HL-60/S4 (cell line): ENCODE measurements at regions not wholly inside any gene's neighbourhood (a gene's known extent, or its start where the extent isn't known, plus 50 kb on each side); places are given as distances from the start of the nearest gene placed in this dataset.

Experiments used
- in situ Hi-C: fragments of 300-500 bp; cut with MboI; formaldehyde crosslinking; loops from 2 replicates; pipeline ENCODE4 v1.14.3; 2022; ENCODE audit warnings: low sequenced_read_pairs

GRCh38 chr7:52980129-52980528 lies 55.3 kb upstream of the POM121L12 start:
- in situ Hi-C loops = no loop called here

DNA sequence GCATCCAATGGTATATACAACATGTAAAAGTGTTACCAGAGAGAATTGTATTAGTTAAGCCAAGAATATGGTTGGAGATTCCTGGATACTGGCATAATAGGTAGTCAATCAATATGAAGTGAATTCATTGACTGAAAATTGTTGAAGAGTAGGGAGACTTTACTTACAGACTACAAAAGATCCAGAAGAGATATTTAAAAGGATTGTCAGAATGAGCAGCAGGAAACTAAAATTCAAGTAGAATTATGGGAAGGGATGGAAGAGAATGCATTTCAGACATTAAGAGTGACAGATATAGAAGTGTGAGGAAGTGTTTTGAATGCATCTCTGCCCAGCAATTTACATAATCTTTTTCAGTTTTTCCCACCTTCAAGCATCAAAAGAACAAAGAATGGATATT lies 62.3 kb upstream of the POM121L12 start:
- in situ Hi-C loops = no loop called here

DNA sequence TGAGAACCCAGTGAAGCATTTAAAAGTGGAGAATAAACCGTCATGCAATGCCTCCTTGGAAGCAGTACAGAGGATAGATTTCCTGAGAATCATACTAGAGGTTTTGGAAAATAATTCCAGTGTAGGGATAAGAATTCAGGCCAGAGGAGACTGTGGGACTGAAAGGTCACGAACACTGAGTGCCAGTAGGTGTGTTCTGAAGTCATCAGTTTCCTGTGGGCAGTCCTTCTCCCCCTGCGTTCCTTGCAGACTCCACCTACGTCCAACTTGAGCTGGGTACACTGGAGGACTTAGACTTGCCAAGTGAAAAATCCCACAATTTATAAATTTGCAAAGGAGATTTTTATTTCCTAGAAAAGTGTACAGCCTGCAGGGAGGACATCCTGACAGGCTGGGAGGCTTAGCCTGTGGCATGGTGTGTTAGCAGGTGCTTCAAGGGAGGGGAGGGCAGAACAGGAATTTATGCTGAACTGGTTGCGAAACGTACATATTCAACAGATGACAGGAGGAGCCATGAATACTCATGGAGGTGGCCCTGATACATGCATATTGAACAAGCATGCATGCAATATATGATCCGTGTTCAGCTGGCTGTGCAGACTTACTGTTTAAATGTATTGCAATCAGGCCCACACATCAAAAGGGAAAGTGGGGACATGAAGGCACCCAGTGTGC lies 72.9 kb upstream of the POM121L12 start:
- in situ Hi-C loops = no loop called here

GRCh38 chr7:52961084-52961483 lies 74.3 kb upstream of the POM121L12 start:
- in situ Hi-C loops = no loop called here

- in situ Hi-C loops = no loop called here
Observed at GRCh38 chr7:52959878-52960660, 75.4 kb upstream of the POM121L12 start.

GRCh38 chr7:52959336-52959735 lies 76.1 kb upstream of the POM121L12 start:
- in situ Hi-C loops = no loop called here

- in situ Hi-C loops = no loop called here
Observed at GRCh38 chr7:52958621-52959140, 76.8 kb upstream of the POM121L12 start.

- in situ Hi-C loops = no loop called here
Observed at GRCh38 chr7:52956379-52956915, 79.0 kb upstream of the POM121L12 start.

- in situ Hi-C loops = no loop called here
Observed at GRCh38 chr7:52955522-52955921, 79.9 kb upstream of the POM121L12 start.

- in situ Hi-C loops = no loop called here
Observed at GRCh38 chr7:52944921-52945320, 90.5 kb upstream of the POM121L12 start.

GRCh38 chr7:52940481-52940880 lies 95.0 kb upstream of the POM121L12 start:
- in situ Hi-C loops = no loop called here

DNA sequence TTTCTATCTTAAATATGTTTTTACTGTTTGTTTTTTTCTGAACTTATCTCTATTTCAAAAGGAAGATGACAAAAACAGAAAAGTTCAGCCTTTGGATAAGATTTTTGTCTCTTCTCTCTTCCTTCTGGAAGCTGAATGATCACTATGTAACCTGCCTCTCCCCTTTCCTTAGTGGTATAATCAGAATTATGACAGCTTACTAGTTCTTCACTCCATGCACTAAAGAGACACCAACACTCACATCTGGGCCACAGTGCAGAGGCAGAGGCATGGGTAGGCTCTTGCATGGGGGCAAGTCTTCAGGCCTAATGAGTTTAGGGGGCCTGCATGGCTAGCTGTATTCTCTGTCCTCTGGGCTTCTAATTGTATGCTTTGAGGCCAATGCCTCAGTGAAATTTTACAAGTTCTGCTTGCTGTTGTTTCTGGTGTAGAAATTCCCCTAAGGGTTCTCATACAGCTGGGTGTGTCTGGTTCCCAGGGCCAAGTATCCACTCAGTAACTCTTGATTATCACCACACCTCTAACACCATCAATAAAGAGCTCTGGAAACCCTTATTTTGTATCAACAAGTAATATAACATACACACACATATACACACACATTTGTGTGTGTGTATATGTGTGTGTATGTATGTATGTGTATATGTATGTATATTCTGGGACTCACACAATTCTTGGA lies 96.8 kb upstream of the POM121L12 start:
- in situ Hi-C loops = no loop called here

- in situ Hi-C loops = no loop called here
Observed at GRCh38 chr7:52936750-52937149, 98.7 kb upstream of the POM121L12 start.

DNA sequence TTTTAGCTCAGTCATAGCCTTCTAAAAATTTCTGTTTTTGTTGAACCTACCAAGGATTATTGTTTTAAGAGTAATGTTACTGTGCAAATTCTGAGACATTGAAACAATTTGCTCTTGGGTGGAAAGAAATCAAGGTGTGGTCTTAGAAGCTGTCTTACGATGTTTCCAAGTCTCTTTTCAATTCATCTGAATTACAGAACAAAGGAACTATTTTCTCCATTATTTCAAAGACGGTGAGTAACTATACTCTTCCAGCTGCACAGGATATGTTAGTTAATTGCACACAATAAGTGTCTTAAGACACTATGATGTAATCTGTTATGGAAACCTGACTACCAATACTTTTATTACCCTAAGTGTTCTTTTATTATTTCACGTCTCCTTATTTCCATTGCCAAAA lies 106.8 kb upstream of the POM121L12 start:
- in situ Hi-C loops = no loop called here

DNA sequence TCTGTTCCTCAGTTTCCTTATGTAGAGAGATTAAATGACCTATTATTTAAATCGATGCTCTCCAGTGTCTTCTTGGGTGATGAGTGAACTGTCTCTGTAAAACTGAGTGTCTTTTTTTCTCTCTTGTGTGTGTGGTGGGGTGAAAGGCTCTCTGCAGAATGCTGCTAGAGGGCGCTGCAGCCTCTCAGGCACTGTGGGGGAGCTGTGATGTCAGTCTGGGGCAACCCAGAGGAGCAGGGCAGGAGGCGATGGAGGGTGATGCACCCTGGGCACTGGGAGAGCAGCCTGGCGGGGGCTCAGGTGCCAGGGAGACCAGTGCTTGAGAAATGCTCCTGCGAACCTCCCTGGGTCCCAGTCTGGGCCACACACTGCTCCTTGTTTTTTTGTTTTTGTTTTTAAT lies 110.1 kb upstream of the POM121L12 start:
- in situ Hi-C loops = no loop called here

- in situ Hi-C loops = no loop called here
Observed at GRCh38 chr7:52920977-52921376, 114.5 kb upstream of the POM121L12 start.

DNA sequence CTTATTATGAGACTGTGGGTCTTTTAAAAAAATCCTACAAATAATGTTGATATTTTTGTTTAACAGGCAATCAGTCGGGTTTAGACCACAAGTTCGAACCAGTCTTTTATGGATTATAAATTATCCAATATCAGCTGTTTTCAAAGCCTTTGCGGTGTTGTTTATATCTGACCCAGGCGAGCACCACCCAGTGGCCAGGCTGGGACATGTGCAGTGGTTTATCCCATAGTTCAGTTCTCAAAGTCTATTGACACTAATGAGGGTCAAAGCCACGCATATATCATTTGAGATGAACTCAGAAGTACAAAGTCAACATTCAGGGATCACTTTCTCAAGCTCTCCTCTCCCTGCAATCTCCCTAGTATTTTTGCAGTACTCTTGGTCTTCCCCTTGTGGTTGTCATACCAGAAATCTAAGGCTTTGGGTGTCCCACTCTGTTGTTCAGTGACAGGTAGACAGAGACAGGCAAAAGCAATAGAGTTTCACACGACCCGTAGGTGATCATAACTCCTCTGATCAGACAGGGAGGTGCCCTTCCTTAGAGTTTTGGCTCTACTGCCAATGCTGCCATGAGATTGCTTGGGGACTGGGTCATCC lies 117.4 kb upstream of the POM121L12 start:
- in situ Hi-C loops = no loop called here

DNA sequence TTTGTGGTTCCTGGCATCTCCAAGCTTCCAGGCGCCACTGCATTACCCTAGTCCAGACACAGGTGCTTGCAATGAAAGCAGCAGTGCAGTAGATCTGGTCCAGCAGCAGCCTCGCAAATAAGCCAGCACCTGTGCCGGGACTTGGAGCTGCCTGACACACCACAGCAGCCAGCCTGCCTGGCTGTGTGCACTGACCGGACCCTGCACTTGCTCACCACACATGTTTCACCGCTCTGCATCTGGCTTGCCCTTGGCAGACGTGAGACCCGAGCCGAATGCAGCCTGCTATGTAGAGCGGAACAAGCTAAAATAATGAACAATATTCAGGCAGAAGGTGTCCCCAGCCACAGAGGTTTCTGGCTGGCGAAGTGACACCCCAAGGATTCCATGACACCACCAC lies 123.6 kb upstream of the POM121L12 start:
- in situ Hi-C loops = no loop called here

GRCh38 chr7:52911326-52911725 lies 124.1 kb upstream of the POM121L12 start:
- in situ Hi-C loops = no loop called here

DNA sequence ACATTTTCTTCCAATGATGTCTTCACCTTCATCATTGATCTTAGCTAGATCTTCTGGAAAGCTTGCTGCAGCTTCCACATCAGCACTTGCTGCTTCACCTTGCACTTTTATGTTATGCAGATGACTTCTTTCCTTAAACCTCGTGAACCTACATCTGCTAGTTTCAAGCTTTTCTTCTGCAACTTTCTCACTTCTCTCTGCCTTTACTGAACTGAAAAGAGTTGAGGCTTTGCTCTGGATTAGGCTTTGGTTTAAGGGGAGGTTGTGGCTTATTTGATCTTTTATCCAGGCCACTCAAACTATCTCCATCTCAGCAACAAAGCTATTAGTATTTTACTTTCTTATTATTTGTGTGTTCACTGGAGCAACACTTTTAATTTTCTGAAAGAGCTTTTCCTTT lies 125.5 kb upstream of the POM121L12 start:
- in situ Hi-C loops = no loop called here

DNA sequence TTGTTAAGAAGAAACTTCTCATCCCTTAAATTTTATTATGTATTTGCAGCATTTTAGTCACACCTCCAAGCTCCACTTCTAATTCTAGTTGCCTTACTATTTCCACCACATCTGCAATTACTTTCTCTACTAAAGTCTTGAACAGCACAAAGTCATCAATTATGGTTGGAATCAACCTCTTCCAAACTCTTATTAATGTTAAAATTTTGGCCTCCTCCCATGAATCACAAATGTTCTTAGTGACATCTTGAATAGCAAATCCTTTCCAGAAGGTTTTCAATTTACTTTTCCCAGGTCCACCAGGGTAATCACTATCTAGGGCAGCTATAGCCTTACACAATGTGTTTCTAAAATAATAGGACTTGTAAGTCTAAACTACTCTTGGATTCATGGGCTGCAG lies 126.3 kb upstream of the POM121L12 start:
- in situ Hi-C loops = no loop called here
